H9 (cell line): ENCODE measurements at regions not wholly inside any gene's neighbourhood (a gene's known extent, or its start where the extent isn't known, plus 50 kb on each side); places are given as distances from the start of the nearest gene placed in this dataset.

ENCODE experiments used
- DNase-seq: peaks from one replicate; pipeline ENCODE4 v3.0.0-alpha.2; 2017
- H2AFZ ChIP-seq: one replicate; pipeline ENCODE4 v1.6.1; 2013; ENCODE audit warnings: mild to moderate bottlenecking, low read length, control low read depth, moderate library complexity
- H2AK5ac ChIP-seq: 2 replicates; pipeline ENCODE4 v1.6.1; 2013; ENCODE audit warnings: low read length, control low read depth, mixed read lengths; ENCODE audit not compliant: insufficient read length
- H2BK120ac ChIP-seq: one replicate; pipeline ENCODE4 v1.6.1; 2013; ENCODE audit warnings: low read depth, mild to moderate bottlenecking, low read length, control low read depth, inconsistent platforms; ENCODE audit not compliant: poor library complexity, severe bottlenecking
- H2BK12ac ChIP-seq: 2 replicates; pipeline ENCODE4 v1.6.1; 2013; ENCODE audit warnings: low read length, control low read depth, mixed read lengths, low read depth; ENCODE audit not compliant: insufficient read length
- H2BK15ac ChIP-seq: 2 replicates; pipeline ENCODE4 v1.6.1; 2013; ENCODE audit warnings: low read depth, low read length, control low read depth
- H2BK20ac ChIP-seq: one replicate; pipeline ENCODE4 v1.6.1; 2013; ENCODE audit warnings: low read depth, mild to moderate bottlenecking, low read length, control low read depth, inconsistent platforms; ENCODE audit not compliant: poor library complexity, severe bottlenecking
- H2BK5ac ChIP-seq: 2 replicates; pipeline ENCODE4 v1.6.1; 2013; ENCODE audit warnings: low read length, control low read depth, mixed read lengths; ENCODE audit not compliant: insufficient read length
- H3K14ac ChIP-seq: 2 replicates; pipeline ENCODE4 v1.6.1; 2013; ENCODE audit warnings: low read length, control low read depth; ENCODE audit not compliant: insufficient read depth
- H3K18ac ChIP-seq: 2 replicates; pipeline ENCODE4 v1.6.1; 2013; ENCODE audit warnings: low read depth, mild to moderate bottlenecking, mixed read lengths, low read length, control low read depth; ENCODE audit not compliant: insufficient read length
- H3K23ac ChIP-seq: 2 replicates; pipeline ENCODE4 v1.6.1; 2013; ENCODE audit warnings: low read length, control low read depth, mixed read lengths, low read depth; ENCODE audit not compliant: insufficient read length
- H3K23me2 ChIP-seq: 2 replicates; pipeline ENCODE4 v1.6.1; 2013; ENCODE audit warnings: low read depth, mild to moderate bottlenecking, mixed read lengths, low read length, control low read depth; ENCODE audit not compliant: insufficient read length, poor library complexity, severe bottlenecking
- H3K27ac ChIP-seq: 2 replicates; pipeline ENCODE4 v1.5.1; 2013; ENCODE audit warnings: low read length, control low read depth, mixed read lengths, low read depth; ENCODE audit not compliant: insufficient read length
- H3K27me3 ChIP-seq: 2 replicates; pipeline ENCODE4 v1.6.1; 2013; ENCODE audit warnings: low read length, control low read depth, inconsistent platforms; ENCODE audit not compliant: insufficient read depth
- H3K4ac ChIP-seq: 2 replicates; pipeline ENCODE4 v1.6.1; 2013; ENCODE audit warnings: low read depth, mild to moderate bottlenecking, control low read depth, inconsistent platforms, low read length, moderate library complexity
- H3K4me1 ChIP-seq: 2 replicates; pipeline ENCODE4 v1.6.1; 2013; ENCODE audit warnings: low read length, control low read depth, inconsistent platforms; ENCODE audit not compliant: insufficient read depth
- H3K4me2 ChIP-seq: 2 replicates; pipeline ENCODE4 v1.6.1; 2013; ENCODE audit warnings: low read length, control low read depth, mixed read lengths; ENCODE audit not compliant: insufficient read length, insufficient read depth
- H3K56ac ChIP-seq: 2 replicates; pipeline ENCODE4 v1.6.1; 2013; ENCODE audit warnings: low read depth, mild to moderate bottlenecking, mixed read lengths, low read length, control low read depth; ENCODE audit not compliant: insufficient read length
- H3K79me1 ChIP-seq: 2 replicates; pipeline ENCODE4 v1.6.1; 2013; ENCODE audit warnings: low read depth, mild to moderate bottlenecking, moderate library complexity, low read length, control low read depth, inconsistent platforms; ENCODE audit not compliant: insufficient read depth, poor library complexity, severe bottlenecking
- H3K79me2 ChIP-seq: 2 replicates; pipeline ENCODE4 v1.6.1; 2013; ENCODE audit warnings: low read length, control low read depth, inconsistent platforms; ENCODE audit not compliant: insufficient read depth
- H3K9ac ChIP-seq: 2 replicates; pipeline ENCODE4 v1.6.1; 2013; ENCODE audit warnings: low read length, control low read depth, mixed read lengths; ENCODE audit not compliant: insufficient read length; ENCODE audit errors: extremely low read depth
- H3K9me3 ChIP-seq: one replicate; pipeline ENCODE4 v1.6.1; 2013; ENCODE audit warnings: low read depth, low read length, inconsistent platforms; ENCODE audit not compliant: control insufficient read depth
- H3T11ph ChIP-seq: one replicate; pipeline ENCODE4 v1.6.1; 2013; ENCODE audit warnings: mild to moderate bottlenecking, low read length, control low read depth, inconsistent platforms
- H4K20me1 ChIP-seq: one replicate; pipeline ENCODE4 v1.6.1; 2013; ENCODE audit not compliant: control insufficient read depth, insufficient read length, insufficient read depth
- H4K5ac ChIP-seq: 2 replicates; pipeline ENCODE4 v1.6.1; 2013; ENCODE audit warnings: low read depth, mild to moderate bottlenecking, mixed read lengths, low read length, control low read depth; ENCODE audit not compliant: insufficient read length
- H4K8ac ChIP-seq: replicated peaks from 2 replicates; pipeline ENCODE4 v1.6.1; 2013; ENCODE audit warnings: low read length, control low read depth, mixed read lengths, low read depth; ENCODE audit not compliant: insufficient read length
- H4K91ac ChIP-seq: 2 replicates; pipeline ENCODE4 v1.6.1; 2013; ENCODE audit warnings: low read depth, mild to moderate bottlenecking, moderate library complexity, mixed read lengths, low read length, control low read depth; ENCODE audit not compliant: insufficient read length
- H3K27ac Mint-ChIP-seq, 3 experiments: 2 replicates in 2 of 3; 3 replicates in 1 of 3; pipeline ENCODE4 v1.8.0; 2020 to 2021; ENCODE audit warnings: mixed read lengths in 3 of 3, mild to moderate bottlenecking in 1 of 3, moderate library complexity in 1 of 3
- H3K27me3 Mint-ChIP-seq: 2 replicates; pipeline ENCODE4 v1.8.0; 2021; ENCODE audit warnings: low read depth, mild to moderate bottlenecking, moderate library complexity, mixed read lengths
- H3K36me3 Mint-ChIP-seq, 3 experiments: 2 replicates in 2 of 3; 3 replicates in 1 of 3; pipeline ENCODE4 v1.8.0; 2020 to 2021; ENCODE audit warnings: low read depth in 3 of 3, mixed read lengths in 3 of 3; ENCODE audit not compliant: insufficient read depth in 1 of 3
- H3K4me1 Mint-ChIP-seq, 2 experiments: 2 replicates each; pipeline ENCODE4 v1.8.0; 2020; ENCODE audit warnings: mixed read lengths in 2 of 2
- H3K4me3 Mint-ChIP-seq, 2 experiments: 2 replicates in 1 of 2; 3 replicates in 1 of 2; pipeline ENCODE4 v1.8.0; 2020 to 2021; ENCODE audit warnings: mild to moderate bottlenecking in 2 of 2, mixed read lengths in 2 of 2, moderate library complexity in 1 of 2
- H3K9me3 Mint-ChIP-seq, 2 experiments: 2 replicates in 1 of 2; 3 replicates in 1 of 2; pipeline ENCODE4 v1.8.0; 2020; ENCODE audit warnings: mild to moderate bottlenecking in 2 of 2, mixed read lengths in 2 of 2, moderate library complexity in 1 of 2
- WGBS: extraction: QIAGEN DNeasy Blood & Tissue Kit; methylation state at CpG from one replicate; pipeline ENCODE4 v1.1.7; 2013; ENCODE audit warnings: missing lambda C conversion rate, low lambda C conversion rate, mixed read lengths; ENCODE audit not compliant: insufficient read length; ENCODE audit errors: extremely low coverage; 5-methylcytosine and 5-hydroxymethylcytosine counted together
- TF ChIP-seq, protein P1 (sequence below): fragments of 200-600 bp; sonication (generic); conservative IDR thresholded peaks from 3 replicates; pipeline ENCODE4 v1.8.0; 2021; ENCODE audit warnings: antibody characterized with exemption, mild to moderate bottlenecking

DNA sequence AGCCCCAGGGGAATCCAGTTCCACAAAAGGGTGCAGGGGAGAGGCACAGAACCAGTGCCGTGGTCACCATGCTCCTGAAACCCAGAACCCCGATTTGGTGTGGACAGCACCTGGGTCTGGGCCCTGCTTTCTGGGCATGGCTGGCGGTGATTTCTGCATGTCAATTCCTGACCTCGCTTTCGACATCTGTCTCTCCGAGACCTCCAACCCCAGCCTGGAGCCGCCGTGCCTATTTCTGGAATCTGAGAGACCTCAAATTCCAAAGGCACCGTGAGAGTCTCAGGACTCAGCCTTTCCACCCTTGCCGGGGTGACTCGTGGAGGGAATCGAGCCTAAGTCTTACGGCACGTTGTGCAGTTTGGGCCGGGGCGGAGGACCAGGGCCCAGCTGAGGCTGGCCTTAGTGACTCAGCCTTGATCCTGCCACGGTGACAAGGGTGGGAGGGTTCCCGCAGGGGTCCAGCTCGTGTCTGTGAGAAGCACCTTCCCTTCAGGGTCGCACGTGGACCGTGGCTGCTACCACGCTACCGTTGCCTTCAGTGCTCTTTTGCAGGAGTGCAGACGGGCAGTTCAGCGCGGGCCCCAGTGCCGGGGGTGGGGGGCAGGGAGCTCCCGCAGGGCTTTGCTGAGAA is 133.7 kb downstream of the PXDC1 start:
- Histone ChIP-seq H3K4me1 (peaks cover under 1% of the 10 kb centered on the region; the same call in 1 of the 2 replicates), H4K5ac (no peak overlapping the region), H4K20me1 (no peaks in the 10 kb centered on the region), H3K56ac (no peak overlapping the region), H3K9ac (no peak overlapping the region), H2BK120ac (no peak overlapping the region), H3K27me3 (no peaks in the 10 kb centered on the region), H2BK12ac (no peak overlapping the region), H3K4me2 (no peak overlapping the region), H2BK15ac (no peak overlapping the region), H3K18ac (no peak overlapping the region), H3K4ac (no peak overlapping the region), H3T11ph (no peak overlapping the region), H3K23me2 (no peaks in the 10 kb centered on the region), H4K8ac (no peak overlapping the region), H4K91ac (no peak overlapping the region), H2AK5ac (no peak overlapping the region), H3K79me1 (no peaks in the 10 kb centered on the region), H3K23ac (no peak overlapping the region), H3K27ac (no peak overlapping the region), H2AFZ (no peak overlapping the region), H3K14ac (peak overlapping the region; percentile 13; the same call in 1 of the 2 replicates), H3K9me3 (no peaks in the 10 kb centered on the region), H3K79me2 (no peaks in the 10 kb centered on the region), H2BK20ac (no peak overlapping the region), H2BK5ac (no peak overlapping the region)
- Mint-ChIP-seq H3K27ac (no peak overlapping the region), H3K9me3 (no peaks in the 10 kb centered on the region), H3K36me3 (no peaks in the 10 kb centered on the region), H3K27me3 (peaks cover 11% of the 10 kb centered on the region), H3K4me1 (peaks cover 1% of the 10 kb centered on the region in 2 experiments; a peak in 3 of 4 replicates), H3K4me3 (no peak overlapping the region)
- no peak for DNase-seq
- WGBS, result no CpG with 5 or more reads among the region's 29 CpGs
- TF ChIP-seq, protein P1, sequence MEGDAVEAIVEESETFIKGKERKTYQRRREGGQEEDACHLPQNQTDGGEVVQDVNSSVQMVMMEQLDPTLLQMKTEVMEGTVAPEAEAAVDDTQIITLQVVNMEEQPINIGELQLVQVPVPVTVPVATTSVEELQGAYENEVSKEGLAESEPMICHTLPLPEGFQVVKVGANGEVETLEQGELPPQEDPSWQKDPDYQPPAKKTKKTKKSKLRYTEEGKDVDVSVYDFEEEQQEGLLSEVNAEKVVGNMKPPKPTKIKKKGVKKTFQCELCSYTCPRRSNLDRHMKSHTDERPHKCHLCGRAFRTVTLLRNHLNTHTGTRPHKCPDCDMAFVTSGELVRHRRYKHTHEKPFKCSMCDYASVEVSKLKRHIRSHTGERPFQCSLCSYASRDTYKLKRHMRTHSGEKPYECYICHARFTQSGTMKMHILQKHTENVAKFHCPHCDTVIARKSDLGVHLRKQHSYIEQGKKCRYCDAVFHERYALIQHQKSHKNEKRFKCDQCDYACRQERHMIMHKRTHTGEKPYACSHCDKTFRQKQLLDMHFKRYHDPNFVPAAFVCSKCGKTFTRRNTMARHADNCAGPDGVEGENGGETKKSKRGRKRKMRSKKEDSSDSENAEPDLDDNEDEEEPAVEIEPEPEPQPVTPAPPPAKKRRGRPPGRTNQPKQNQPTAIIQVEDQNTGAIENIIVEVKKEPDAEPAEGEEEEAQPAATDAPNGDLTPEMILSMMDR, result no peak
